PC-3 (cell line): ENCODE measurements at regions not wholly inside any gene's neighbourhood (a gene's known extent, or its start where the extent isn't known, plus 50 kb on each side); places are given as distances from the start of the nearest gene placed in this dataset.

Source experiments
- EZH2phosphoT487 ChIP-seq: fragments of 300-600 bp; sonication (generic); IDR thresholded peaks from 2 replicates; pipeline ENCODE4 v1.6.1; 2018; ENCODE audit warnings: mild to moderate bottlenecking, antibody characterized with exemption, low read length, borderline replicate concordance
- TF ChIP-seq, protein P1 (sequence below): fragments of 300-600 bp; sonication (generic); conservative IDR thresholded peaks from 2 replicates; pipeline ENCODE4 v1.5.1; 2017; ENCODE audit warnings: antibody characterized with exemption, low read depth, mild to moderate bottlenecking, low read length

- TF ChIP-seq, protein P1, sequence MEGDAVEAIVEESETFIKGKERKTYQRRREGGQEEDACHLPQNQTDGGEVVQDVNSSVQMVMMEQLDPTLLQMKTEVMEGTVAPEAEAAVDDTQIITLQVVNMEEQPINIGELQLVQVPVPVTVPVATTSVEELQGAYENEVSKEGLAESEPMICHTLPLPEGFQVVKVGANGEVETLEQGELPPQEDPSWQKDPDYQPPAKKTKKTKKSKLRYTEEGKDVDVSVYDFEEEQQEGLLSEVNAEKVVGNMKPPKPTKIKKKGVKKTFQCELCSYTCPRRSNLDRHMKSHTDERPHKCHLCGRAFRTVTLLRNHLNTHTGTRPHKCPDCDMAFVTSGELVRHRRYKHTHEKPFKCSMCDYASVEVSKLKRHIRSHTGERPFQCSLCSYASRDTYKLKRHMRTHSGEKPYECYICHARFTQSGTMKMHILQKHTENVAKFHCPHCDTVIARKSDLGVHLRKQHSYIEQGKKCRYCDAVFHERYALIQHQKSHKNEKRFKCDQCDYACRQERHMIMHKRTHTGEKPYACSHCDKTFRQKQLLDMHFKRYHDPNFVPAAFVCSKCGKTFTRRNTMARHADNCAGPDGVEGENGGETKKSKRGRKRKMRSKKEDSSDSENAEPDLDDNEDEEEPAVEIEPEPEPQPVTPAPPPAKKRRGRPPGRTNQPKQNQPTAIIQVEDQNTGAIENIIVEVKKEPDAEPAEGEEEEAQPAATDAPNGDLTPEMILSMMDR, result no peak
- no peak for TF ChIP-seq EZH2phosphoT487
Observed at GRCh38 chr7:49396229-49396628, 377.2 kb upstream of the VWC2 start.
